ENCODE measurements at regions not wholly inside any gene's neighbourhood (a gene's known extent, or its start where the extent isn't known, plus 50 kb on each side); places are given as distances from the start of the nearest gene placed in this dataset.

GRCh38 chr4:188956566-188956965 is 817.3 kb downstream of the TRIML1 start:
- peak; percentile 4 for DNase-seq (ENCODE audit: low read depth)
- no peak overlapping the region for H3K4me3 ChIP-seq (ENCODE audit: control insufficient read depth, low read depth, low read length)
- no peak for TF ChIP-seq CTCF (conservative IDR thresholded peaks at IDR 0.05; ENCODE audit: control insufficient read depth, insufficient read depth, low read depth, low read length)

- no peak overlapping the region for H3K4me3 ChIP-seq (ENCODE audit: control insufficient read depth, low read depth, low read length)
- peak; percentile 21 for DNase-seq (ENCODE audit: low read depth)
- no peak for TF ChIP-seq CTCF (conservative IDR thresholded peaks at IDR 0.05; ENCODE audit: control insufficient read depth, insufficient read depth, low read depth, low read length)
Observed at GRCh38 chr4:188958346-188958745, 819.1 kb downstream of the TRIML1 start.

- H3K4me3 ChIP-seq (ENCODE audit: control insufficient read depth, low read depth, low read length) = no peak overlapping the region
- no peak for DNase-seq (ENCODE audit: low read depth)
- no peak for TF ChIP-seq CTCF (conservative IDR thresholded peaks at IDR 0.05; ENCODE audit: control insufficient read depth, insufficient read depth, low read depth, low read length)
Observed at GRCh38 chr4:188959424-188959823, 820.2 kb downstream of the TRIML1 start.

GRCh38 chr4:188960411-188961093 is 821.3 kb downstream of the TRIML1 start:
- TF ChIP-seq CTCF (conservative IDR thresholded peaks at IDR 0.05; ENCODE audit: control insufficient read depth, insufficient read depth, low read depth, low read length) = no peak
- peak; percentile 49 for DNase-seq (ENCODE audit: low read depth)
- H3K4me3 ChIP-seq (ENCODE audit: control insufficient read depth, low read depth, low read length) = no peak overlapping the region

- peak; percentile 48 for DNase-seq (ENCODE audit: low read depth)
- H3K4me3 ChIP-seq (ENCODE audit: control insufficient read depth, low read depth, low read length) = no peak overlapping the region
- peak; percentile 51 for TF ChIP-seq CTCF (conservative IDR thresholded peaks at IDR 0.05; ENCODE audit: control insufficient read depth, insufficient read depth, low read depth, low read length)
Observed at GRCh38 chr4:188971125-188971524, 831.9 kb downstream of the TRIML1 start.

GRCh38 chr4:188975271-188975670 is 836.0 kb downstream of the TRIML1 start:
- no peak for DNase-seq (ENCODE audit: low read depth)
- no peak overlapping the region for H3K4me3 ChIP-seq (ENCODE audit: control insufficient read depth, low read depth, low read length)
- no peak for TF ChIP-seq CTCF (conservative IDR thresholded peaks at IDR 0.05; ENCODE audit: control insufficient read depth, insufficient read depth, low read depth, low read length)
